Epithelial cell of esophagus (primary cell): ENCODE measurements at regions not wholly inside any gene's neighbourhood (a gene's known extent, or its start where the extent isn't known, plus 50 kb on each side); places are given as distances from the start of the nearest gene placed in this dataset.

Experiments used
- DNase-seq: peaks from one replicate; pipeline ENCODE4 v3.0.0; 2010; ENCODE audit warnings: low read depth
- H3K4me3 ChIP-seq: 2 replicates; pipeline ENCODE4 v1.5.1; 2011; ENCODE audit warnings: mild to moderate bottlenecking, low read length, control low read depth
- TF ChIP-seq, protein P1 (sequence below): IDR thresholded peaks from 2 replicates; pipeline ENCODE4 v1.5.1; 2011; ENCODE audit warnings: low read depth, mild to moderate bottlenecking, low read length, control low read depth, inconsistent platforms; ENCODE audit not compliant: insufficient read depth; ENCODE audit errors: missing control alignments

DNA sequence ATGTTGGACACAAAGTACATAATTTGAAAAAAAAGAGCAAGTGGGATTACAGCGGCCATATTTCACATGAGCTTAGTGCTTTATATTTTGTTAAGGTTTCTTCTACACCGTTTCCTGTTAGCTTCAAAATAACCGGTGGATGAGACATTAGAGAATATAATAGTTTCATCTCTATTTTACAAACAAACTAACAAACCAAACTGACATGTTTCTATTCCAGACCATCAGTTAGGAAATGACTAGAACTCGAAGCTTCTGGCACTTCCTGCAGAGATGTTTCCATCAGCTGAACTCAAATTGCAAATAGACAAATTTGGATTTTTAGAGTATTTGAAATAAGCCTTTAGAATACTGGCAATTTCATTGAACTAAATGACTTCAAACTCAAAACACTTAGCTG lies 86.5 kb downstream of the MTRR start:
- no peak for DNase-seq
- no peak overlapping the region for H3K4me3 ChIP-seq
- TF ChIP-seq, protein P1, sequence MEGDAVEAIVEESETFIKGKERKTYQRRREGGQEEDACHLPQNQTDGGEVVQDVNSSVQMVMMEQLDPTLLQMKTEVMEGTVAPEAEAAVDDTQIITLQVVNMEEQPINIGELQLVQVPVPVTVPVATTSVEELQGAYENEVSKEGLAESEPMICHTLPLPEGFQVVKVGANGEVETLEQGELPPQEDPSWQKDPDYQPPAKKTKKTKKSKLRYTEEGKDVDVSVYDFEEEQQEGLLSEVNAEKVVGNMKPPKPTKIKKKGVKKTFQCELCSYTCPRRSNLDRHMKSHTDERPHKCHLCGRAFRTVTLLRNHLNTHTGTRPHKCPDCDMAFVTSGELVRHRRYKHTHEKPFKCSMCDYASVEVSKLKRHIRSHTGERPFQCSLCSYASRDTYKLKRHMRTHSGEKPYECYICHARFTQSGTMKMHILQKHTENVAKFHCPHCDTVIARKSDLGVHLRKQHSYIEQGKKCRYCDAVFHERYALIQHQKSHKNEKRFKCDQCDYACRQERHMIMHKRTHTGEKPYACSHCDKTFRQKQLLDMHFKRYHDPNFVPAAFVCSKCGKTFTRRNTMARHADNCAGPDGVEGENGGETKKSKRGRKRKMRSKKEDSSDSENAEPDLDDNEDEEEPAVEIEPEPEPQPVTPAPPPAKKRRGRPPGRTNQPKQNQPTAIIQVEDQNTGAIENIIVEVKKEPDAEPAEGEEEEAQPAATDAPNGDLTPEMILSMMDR: no peak

DNA sequence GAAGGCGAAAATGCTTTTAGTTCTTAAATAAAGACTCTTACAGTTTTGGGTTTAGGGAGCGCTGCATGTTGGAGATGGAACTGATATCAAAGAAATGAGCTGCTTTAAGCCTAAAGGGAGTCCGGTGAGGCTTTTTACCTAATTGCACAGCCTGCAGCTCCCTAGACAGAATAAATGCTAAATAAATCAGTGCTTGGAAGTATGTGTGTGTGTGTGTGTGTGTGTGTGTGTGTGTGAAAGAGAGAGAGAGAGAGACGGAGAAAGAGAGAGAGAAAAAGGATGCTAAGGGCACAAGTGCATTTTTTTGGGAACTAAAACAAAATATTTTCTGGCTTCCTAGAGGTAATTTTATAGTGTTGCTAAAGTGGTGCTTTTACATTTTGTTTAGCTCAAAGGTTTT lies 88.4 kb downstream of the MTRR start:
- no peak overlapping the region for H3K4me3 ChIP-seq
- TF ChIP-seq, protein P1: no peak
- DNase-seq: no peak

DNA sequence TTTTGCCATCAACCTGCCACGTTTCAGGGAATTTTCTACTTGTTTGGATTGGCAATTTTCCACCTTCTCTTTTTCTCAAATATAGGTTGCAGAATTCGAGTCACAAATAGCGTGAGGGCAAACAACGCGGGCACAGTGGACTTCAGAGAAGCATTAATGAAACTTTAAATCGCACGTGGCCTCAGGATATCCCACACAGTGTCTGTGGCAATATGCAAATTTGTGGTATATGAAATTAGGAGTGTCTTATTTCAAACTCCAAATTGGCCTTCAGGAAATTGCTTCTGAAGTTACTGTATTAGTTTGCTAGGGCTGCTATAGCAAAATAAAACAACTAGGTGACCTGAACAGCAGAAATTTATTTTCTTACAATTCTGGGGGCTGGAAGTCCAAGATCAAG lies 91.2 kb downstream of the MTRR start:
- TF ChIP-seq, protein P1: no peak
- no peak overlapping the region for H3K4me3 ChIP-seq
- no peak for DNase-seq

DNA sequence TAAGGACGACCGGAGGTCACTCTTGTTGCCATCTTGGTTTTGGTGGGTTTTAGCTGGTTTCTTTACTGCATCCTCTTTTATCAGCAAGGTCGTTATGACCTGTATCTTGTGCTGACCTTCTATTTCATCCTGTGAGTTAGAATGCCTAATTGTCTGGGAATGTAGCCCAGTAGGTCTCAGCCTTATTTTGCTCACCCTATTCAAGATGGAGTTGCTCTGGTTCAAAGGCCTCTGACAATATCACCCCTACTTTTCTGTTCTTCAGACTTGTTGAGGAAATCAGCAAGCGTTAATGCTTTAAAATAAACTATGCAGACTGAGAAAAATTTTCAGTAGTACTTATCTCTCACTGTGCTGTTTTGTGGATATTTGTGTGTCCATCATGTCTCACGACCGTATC lies 92.6 kb downstream of the MTRR start:
- TF ChIP-seq, protein P1: no peak
- no peak overlapping the region for H3K4me3 ChIP-seq
- no peak for DNase-seq

DNA sequence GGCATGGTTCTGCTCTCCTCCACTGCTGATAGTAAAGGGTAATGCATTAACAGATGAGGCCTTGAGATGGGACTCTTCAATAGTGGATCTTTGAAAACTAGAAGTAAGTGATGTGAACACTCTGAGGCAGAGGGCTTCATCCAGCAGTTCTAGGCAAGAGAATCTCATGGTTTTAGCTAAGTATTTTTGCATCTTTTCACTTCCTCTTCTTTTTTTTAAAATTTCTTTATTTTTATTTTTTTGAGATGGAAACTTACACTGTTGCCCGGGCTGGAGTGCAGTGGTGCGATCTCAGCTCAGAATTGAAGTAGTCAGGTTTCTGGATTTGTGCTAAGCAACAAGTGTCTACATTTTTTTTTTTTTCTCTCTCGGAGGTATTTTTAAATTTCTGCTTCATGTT lies 101.9 kb downstream of the MTRR start:
- TF ChIP-seq, protein P1: no peak
- no peak overlapping the region for H3K4me3 ChIP-seq
- no peak for DNase-seq

DNA sequence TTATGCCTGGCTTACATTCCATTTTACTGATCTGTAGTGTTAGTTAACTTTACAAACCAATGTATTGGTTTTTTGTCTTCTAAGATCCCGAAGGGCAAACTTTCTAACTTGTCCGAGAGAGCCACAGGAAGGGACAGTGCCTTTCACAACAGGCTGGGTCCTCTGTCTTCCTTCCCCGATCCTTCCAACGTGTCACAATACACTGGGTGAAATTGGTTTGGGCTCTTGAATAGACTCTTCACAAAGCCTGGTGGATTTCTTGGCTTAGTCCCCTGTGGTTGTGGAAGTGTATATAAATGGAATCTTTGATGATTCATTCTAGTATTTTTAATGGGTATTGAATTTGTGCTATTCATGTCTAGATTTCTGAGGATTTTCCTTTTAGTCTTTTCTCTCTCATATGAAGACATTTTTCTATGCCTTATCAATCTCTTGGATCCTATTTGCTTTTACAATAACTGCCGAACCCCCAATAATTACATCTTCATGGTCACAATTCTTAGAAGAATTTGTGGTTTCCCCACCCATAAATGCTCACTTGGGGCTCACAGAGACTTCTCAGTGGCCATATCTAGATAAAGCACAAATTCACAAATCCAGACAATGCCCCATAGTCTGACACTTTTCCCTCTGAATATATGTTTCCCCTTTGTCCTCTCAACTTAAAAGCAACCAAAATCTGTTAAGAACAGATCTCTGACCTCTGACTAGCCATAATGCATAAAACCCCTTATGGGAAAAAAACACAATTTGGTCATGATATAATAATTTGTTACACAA lies 107.7 kb downstream of the MTRR start:
- H3K4me3 ChIP-seq: no peak overlapping the region
- no peak for DNase-seq

DNA sequence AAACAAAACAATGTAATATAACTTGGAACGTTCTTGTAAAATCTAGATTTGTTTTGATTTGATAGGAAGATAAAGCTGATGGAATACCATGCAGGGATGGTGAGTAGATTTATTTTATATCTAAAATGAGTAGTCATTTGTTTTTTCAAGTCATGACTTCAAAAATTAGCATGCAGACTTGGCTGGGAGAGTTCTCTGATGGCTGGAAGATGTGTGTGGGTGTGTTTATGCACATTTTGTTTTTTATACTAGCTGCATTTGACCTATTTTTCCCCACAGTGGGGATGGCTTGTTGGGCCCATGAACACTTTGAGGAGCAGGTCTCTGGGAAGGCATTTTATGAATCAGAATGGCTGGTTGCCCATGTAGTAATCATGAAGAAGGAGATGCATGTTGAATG lies 109.2 kb downstream of the MTRR start:
- no peak for DNase-seq
- TF ChIP-seq, protein P1: no peak
- H3K4me3 ChIP-seq: no peak overlapping the region

More for the DNA sequence above, 107.7 kb downstream of the MTRR start:
- TF ChIP-seq, protein P1: no peak
